GM18907 (cell line): ENCODE measurements at regions not wholly inside any gene's neighbourhood (a gene's known extent, or its start where the extent isn't known, plus 50 kb on each side); places are given as distances from the start of the nearest gene placed in this dataset.
"Not testable (repeated sequence)": the region's sequence is repeated elsewhere in the genome, so short reads cannot be mapped to it uniquely, and the experiment has no call there.

Source experiments
- ATAC-seq: cut with Tn5 transposase; IDR thresholded peaks from one replicate; pipeline ENCODE4 v1.9.1; 2021; ENCODE audit warnings: mild to moderate bottlenecking, moderate library complexity; ENCODE audit not compliant: unreplicated experiment

DNA sequence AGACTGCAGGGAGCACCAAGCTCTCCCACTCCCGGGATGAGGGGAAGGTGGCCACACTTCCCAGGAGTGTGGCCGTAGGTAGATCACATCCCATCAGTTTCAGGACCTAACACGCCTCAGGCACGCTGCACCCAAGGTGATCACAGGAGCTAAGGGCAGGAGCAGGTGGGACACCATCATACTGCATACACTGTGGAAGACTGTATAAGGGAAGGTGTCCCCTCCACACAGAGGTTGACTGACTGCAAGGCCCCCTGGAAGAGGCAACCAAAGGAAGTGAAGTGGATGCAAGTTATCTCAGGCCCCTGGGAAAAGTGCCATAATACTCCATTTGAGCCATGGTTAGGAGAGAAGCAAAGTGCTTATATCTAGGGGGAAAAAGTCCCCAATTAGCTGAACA, 351.9 kb upstream of the SMIM21 start:
- ATAC-seq: no peak

- ATAC-seq: no peak
Measured at GRCh38 chr18:75777630-75778029, 350.1 kb upstream of the SMIM21 start.

- ATAC-seq: no peak
Measured at GRCh38 chr18:75775121-75775520, 347.6 kb upstream of the SMIM21 start.

GRCh38 chr18:75773618-75774017, 346.1 kb upstream of the SMIM21 start:
- ATAC-seq: no peak

- ATAC-seq: no peak
Measured at GRCh38 chr18:75762758-75763157, 335.3 kb upstream of the SMIM21 start.

GRCh38 chr18:75760208-75760607, 332.7 kb upstream of the SMIM21 start:
- ATAC-seq: no peak

DNA sequence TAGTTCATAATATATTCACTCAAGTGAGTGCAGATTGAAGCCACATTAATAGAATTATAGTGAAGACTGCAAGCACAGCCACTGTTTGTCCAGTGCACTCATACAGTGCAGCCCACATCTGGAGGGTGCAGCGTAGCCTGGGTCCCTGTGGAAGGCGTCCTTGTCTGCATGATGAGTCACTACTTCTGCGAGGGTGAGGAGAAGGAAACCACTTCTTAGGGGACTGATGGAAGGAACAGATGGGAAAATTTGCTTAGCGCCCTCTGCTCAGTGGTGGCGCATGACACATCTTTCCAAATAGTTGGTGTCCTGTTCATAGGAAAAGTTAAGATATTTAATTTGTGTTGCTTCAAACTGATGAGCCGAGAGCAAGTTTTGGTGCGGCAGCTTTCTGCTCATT, 330.4 kb upstream of the SMIM21 start:
- ATAC-seq: no peak

GRCh38 chr18:75754433-75754832, 326.9 kb upstream of the SMIM21 start:
- no peak for ATAC-seq

GRCh38 chr18:75753753-75754152, 326.2 kb upstream of the SMIM21 start:
- ATAC-seq: no peak

DNA sequence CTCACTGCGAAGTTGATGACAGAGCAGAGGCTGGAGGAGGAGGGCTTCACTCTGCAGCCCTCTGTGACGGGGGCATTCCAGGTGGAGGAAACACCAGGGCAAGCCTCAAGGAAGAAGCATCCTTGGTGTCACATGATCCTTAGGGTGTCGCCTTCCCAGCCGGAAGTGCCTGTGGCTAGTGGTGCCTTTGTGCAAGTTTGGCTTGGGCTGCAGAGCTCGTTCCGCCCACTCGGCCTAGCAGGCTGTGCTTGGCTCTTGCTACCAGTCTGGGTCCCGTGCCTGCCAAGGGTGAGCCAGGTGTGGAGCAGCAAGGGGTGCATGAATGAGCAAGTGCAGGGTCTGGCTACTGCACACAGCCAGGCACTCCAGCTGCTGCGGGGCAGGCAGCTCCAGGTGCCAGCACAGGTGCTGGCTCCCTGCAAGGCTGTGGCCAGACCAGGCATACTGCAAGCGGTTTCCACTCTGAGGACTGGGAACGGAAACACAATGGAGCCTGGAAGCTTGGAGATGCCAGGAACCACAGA, 325.3 kb upstream of the SMIM21 start:
- ATAC-seq: no peak

GRCh38 chr18:75745147-75745546, 317.6 kb upstream of the SMIM21 start:
- ATAC-seq: no peak

GRCh38 chr18:75742516-75742915, 315.0 kb upstream of the SMIM21 start:
- no peak for ATAC-seq

GRCh38 chr18:75739682-75740081, 312.2 kb upstream of the SMIM21 start:
- no peak for ATAC-seq

DNA sequence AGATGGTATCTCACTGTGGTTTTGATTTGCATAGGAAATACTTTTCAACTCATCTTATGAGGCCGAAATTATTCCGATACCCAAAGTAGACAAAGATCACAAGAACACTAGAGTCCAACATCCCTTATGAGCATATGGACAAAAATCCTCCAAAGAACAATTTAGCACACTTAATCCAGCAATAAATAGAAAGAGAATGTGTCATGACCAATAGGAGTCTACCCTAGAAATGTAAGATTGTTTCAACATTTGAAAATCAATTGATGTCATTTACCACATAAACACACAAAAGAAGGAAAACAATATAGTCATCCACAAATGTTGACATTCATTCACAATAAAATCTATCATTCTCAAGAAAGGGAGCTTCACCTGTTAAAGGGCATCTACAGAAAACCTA, 307.8 kb upstream of the SMIM21 start:
- ATAC-seq: no peak

DNA sequence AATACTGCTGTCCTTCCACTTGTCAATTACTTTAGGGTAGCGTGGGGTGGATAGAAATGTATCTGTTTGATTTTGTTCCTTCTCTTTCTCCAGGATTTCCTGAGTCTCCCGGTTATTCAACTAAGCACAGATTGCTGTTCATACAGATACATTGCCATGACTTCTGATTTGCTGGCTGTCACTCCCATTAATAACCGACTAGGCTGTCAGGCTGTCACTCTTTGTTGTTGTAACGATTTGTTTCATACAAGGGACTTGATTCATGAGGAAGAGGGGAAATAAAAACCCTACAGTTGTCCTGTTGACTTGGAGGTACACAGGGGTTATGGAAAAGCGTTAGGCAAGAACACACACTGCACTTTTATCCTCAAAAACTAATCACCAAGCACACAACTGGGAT, 302.7 kb upstream of the SMIM21 start:
- ATAC-seq: no peak

DNA sequence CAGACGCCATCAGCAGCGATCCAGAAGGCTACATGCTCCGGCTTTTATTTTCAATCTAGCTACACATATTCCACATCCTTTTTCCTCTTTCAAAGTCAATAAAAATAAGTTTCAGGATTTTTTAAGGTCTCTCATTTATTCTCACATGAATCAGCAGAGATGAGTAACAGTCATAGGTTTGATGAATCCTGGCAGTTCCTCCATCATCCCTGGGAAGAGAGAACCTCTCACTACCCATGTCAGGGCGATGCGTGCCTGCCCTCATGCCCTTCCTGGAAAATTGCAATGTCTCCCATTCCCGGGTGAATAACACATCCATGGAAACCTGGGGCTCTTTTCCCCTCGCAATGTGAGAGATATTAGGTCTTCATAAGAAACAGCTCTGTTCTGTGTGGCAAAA, 301.1 kb upstream of the SMIM21 start:
- no peak for ATAC-seq

DNA sequence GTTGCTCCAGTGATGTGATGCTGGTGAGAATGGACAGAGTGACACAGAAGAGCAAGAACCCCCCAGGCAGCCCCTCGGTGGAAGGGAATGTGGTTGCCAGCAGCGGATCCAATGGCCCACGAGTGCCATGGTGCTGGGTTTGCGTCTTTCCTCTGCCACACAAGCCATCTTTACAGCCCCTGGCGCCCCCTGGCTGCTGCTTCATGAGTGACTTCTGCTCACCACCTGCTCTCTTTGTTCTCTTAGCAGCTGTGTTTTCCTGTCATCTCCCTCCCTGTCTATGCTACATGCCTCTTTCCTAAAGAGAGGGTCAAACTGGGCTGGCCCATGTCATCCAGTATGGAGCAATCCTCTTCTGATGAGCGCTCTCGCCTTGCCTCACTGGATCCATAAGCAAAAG, 300.0 kb upstream of the SMIM21 start:
- no peak for ATAC-seq

DNA sequence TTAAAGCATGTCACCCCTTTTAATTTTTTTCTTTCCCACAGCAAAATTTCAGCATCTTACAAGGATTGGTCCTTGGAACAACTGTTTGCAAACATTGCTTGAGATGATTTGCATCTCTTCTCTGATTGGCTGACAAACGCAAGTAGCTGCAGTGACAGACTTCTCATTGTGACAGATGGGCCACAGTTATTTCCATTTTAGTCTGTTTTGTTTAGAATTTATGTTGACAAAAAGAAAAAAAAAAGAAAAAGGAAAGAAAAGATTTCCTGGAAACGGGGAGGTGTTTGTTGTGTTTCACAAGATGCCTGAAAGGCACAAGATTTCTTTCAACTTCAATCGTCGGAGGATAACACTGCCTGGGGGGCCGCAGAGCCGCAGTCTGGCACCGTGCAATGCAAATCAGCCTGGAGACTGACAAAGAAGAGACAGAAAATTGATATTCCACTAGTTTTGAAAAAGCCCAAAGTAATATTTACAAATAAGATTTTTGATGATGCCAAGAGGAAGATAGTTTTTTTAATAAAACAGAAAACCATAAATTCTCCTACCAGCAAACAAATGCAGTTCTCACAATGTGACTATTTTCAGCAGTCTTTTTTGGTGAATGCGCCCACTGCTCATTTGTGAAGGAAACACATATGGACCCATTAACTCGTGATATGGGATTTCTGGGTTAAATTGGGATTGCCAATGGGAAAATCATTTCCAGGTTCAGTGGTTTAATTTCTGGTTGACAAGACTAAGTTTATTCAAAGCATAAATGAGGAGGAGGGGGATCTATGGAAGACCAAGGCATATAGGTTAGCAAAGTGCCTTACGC, 296.2 kb upstream of the SMIM21 start:
- ATAC-seq: no peak

- no peak for ATAC-seq
Measured at GRCh38 chr18:75714766-75715165, 287.3 kb upstream of the SMIM21 start.

DNA sequence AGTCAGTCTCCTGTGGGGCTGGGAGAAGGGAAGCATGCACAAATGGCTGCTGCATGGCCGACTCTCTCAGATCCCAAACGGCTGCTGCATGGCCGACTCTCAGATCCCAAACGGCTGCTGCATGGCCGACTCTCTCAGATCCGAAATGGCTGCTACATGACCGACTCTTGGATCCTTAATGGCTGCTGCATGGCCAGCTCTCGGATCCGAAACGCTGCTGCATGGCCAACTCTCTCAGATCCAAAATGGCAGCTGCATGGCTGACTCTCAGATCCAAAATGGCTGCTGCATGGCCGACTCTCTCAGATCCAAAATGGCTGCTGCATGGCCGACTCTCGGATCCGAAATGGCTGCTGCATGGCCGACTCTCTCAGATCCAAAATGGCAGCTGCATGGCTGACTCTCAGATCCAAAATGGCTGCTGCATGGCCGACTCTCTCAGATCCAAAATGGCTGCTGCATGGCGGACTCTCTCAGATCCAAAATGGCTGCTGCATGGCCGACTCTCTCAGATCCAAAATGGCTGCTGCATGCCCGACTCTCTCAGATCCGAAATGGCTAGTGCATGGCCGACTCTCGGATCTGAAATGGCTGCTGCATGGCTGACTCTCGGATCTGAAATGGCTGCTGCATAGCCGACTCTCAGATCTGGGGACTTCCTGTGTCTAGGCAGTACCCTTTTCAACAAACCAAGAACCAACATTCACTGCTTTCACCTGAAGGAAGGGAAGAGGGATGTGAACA, 284.8 kb upstream of the SMIM21 start:
- not testable (repeated sequence) for ATAC-seq

DNA sequence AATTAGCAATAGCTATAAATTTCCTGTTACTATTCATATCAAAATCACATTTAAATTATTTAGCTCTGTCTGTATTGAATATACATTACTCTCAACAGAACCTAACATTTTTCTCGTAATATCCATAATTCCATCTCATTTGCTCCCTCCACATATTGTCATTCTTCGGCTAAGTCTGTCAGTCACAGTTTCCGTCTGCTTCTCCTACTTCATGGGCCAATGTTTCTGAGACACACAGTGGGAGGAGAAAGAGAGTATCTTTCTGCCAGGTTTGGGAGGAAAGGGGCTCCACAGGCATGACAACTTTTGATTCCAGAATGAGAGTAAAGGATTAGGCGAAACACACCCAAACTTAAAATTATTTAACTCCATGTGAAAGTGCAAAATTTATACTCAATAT, 273.1 kb upstream of the SMIM21 start:
- ATAC-seq: no peak

- no peak for ATAC-seq
Measured at GRCh38 chr18:75698861-75699260, 271.4 kb upstream of the SMIM21 start.
